ENCODE measurements at regions not wholly inside any gene's neighbourhood (a gene's known extent, or its start where the extent isn't known, plus 50 kb on each side); places are given as distances from the start of the nearest gene placed in this dataset.

GRCh38 chr3:176958560-176958959, 238.7 kb downstream of the TBL1XR1 start (continued):
- TF ChIP-seq ETS1 (CRISPR knock-in tag; IDR thresholded peaks at IDR 0.05) (no peak), ZBTB7B (CRISPR knock-in tag; IDR thresholded peaks at IDR 0.05) (no peak), HNRNPL (IDR thresholded peaks at IDR 0.05; ENCODE audit: low read depth, low read length) (no peak), STAT6 (CRISPR knock-in tag; IDR thresholded peaks at IDR 0.05; ENCODE audit: borderline replicate concordance) (no peak), RBFOX2 (IDR thresholded peaks at IDR 0.05; ENCODE audit: low read depth, low read length) (no peak), ZNF557 (CRISPR knock-in tag; IDR thresholded peaks at IDR 0.05) (no peak), SYNCRIP (IDR thresholded peaks at IDR 0.05; ENCODE audit: insufficient read depth, low read depth, low read length) (no peak), TARDBP (CRISPR knock-in tag; IDR thresholded peaks at IDR 0.05) (no peak), ZNF607 (CRISPR knock-in tag; IDR thresholded peaks at IDR 0.05; ENCODE audit: borderline replicate concordance) (no peak)

- no peaks in the 10 kb centered on the region for H3K4me1 ChIP-seq (ENCODE audit: insufficient read depth, low read length)
- ChIA-PET CTCF (ENCODE audit: low intra/inter-chr PET ratio, low total read pairs) (no interaction called here), POLR2A (no interaction called here)
- no peak overlapping the region for H3K9ac ChIP-seq (ENCODE audit: insufficient read depth, low read depth, low read length)
- intact Hi-C loops (cut with micrococcal nuclease; ENCODE audit: unreplicated experiment), result no loop called here
- FAIRE-seq (no peak), ATAC-seq (no peak), DNase-seq (ENCODE audit: low spot score) (no peak)
- H2AFZ ChIP-seq (ENCODE audit: low read length), result no peak overlapping the region
- H3K27ac ChIP-seq (ENCODE audit: extremely low read length, insufficient read depth, low read length), result no peak overlapping the region
- no peaks in the 10 kb centered on the region for H4K20me1 ChIP-seq (ENCODE audit: insufficient read depth, low read length)
- no peaks in the 10 kb centered on the region for H3K36me3 ChIP-seq (replicated peaks in 1 of 2; ENCODE audit: control insufficient read depth in 1 of 2, insufficient read depth in 2 of 2, low read length in 2 of 2)
- no peaks in the 10 kb centered on the region for H3K9me3 ChIP-seq (ENCODE audit: low read length)
- H3K79me2 ChIP-seq (ENCODE audit: insufficient read depth, low read length), result no peaks in the 10 kb centered on the region
- no peaks in the 10 kb centered on the region for H3K27me3 ChIP-seq (ENCODE audit: control insufficient read depth in 1 of 2, insufficient read depth in 2 of 2, low read length in 2 of 2)
- 5% methylated on average over 2 of the region's 2 CpGs for WGBS (ENCODE audit: low lambda C conversion rate)
- H3K4me2 ChIP-seq (ENCODE audit: low read depth, low read length), result no peak overlapping the region
- no TSS peak for BruUV-seq (replicated peaks)
- in situ Hi-C loops (cut with HindIII; ENCODE audit: extremely low pct_ligation_motif_present, low pct_unique_long_range_greater_than_20kb), result no loop called here
- no peak overlapping the region for H3K4me3 ChIP-seq (replicated peaks in 1 of 3; ENCODE audit: insufficient read depth in 1 of 3, low read depth in 2 of 3, low read length in 3 of 3)
- TF ChIP-seq ZNF496 (CRISPR knock-in tag; IDR thresholded peaks at IDR 0.05; ENCODE audit: insufficient replicate concordance) (no peak), SIN3B (IDR thresholded peaks at IDR 0.05; ENCODE audit: low read length) (no peak), ZNF563 (CRISPR knock-in tag; IDR thresholded peaks at IDR 0.05) (no peak), FOXK2 (IDR thresholded peaks at IDR 0.05) (no peak), RXRB (CRISPR knock-in tag; IDR thresholded peaks at IDR 0.05; ENCODE audit: borderline replicate concordance) (no peak), KMT2A (CRISPR knock-in tag; IDR thresholded peaks at IDR 0.05) (no peak), AFF4 (CRISPR knock-in tag; IDR thresholded peaks at IDR 0.05) (no peak), ZFP36L2 (CRISPR knock-in tag; IDR thresholded peaks at IDR 0.05) (no peak), HMG20A (CRISPR knock-in tag; IDR thresholded peaks at IDR 0.05; ENCODE audit: borderline replicate concordance) (no peak), HDAC6 (IDR thresholded peaks at IDR 0.05; ENCODE audit: low read depth, low read length) (no peak)
These were observed 242.8 kb downstream of the TBL1XR1 start for GRCh38 chr3:176954517-176954916.
